NOMO-1 treated with dmso at 0.1 percent for 144 hours (cell line): ENCODE measurements at regions not wholly inside any gene's neighbourhood (a gene's known extent, or its start where the extent isn't known, plus 50 kb on each side); places are given as distances from the start of the nearest gene placed in this dataset.
"Not testable (repeated sequence)": the region's sequence is repeated elsewhere in the genome, so short reads cannot be mapped to it uniquely, and the experiment has no call there.

Experiments used
- DNase-seq: peaks from one replicate; lab custom pipeline; 2025; ENCODE audit not compliant: unreplicated experiment; lab: John Stamatoyannopoulos, UW

GRCh38 chr2:187986390-187987105 is 305.1 kb upstream of the GULP1 start:
- DNase-seq: no peak

- no peak for DNase-seq
These were observed 303.3 kb upstream of the GULP1 start for GRCh38 chr2:187988348-187988747.

GRCh38 chr2:187989925-187990623 is 301.6 kb upstream of the GULP1 start:
- no peak for DNase-seq

- no peak for DNase-seq
These were observed 300.3 kb upstream of the GULP1 start for GRCh38 chr2:187991389-187991788.

- no peak for DNase-seq
These were observed 297.0 kb upstream of the GULP1 start for GRCh38 chr2:187994464-187995331.

GRCh38 chr2:187995556-187995955 is 296.1 kb upstream of the GULP1 start:
- no peak for DNase-seq

GRCh38 chr2:187996630-187997029 is 295.0 kb upstream of the GULP1 start:
- DNase-seq: no peak

- no peak for DNase-seq
These were observed 291.5 kb upstream of the GULP1 start for GRCh38 chr2:188000189-188000588.

GRCh38 chr2:188003800-188004199 is 287.9 kb upstream of the GULP1 start:
- DNase-seq: no peak

GRCh38 chr2:188013767-188014166 is 277.9 kb upstream of the GULP1 start:
- no peak for DNase-seq

- no peak for DNase-seq
These were observed 274.8 kb upstream of the GULP1 start for GRCh38 chr2:188016917-188017316.

- DNase-seq: no peak
These were observed 269.3 kb upstream of the GULP1 start for GRCh38 chr2:188022389-188022788.

GRCh38 chr2:188023035-188023434 is 268.6 kb upstream of the GULP1 start:
- no peak for DNase-seq

- no peak for DNase-seq
These were observed 266.9 kb upstream of the GULP1 start for GRCh38 chr2:188024811-188025210.

GRCh38 chr2:188028739-188029138 is 262.9 kb upstream of the GULP1 start:
- DNase-seq: no peak

- no peak for DNase-seq
These were observed 259.4 kb upstream of the GULP1 start for GRCh38 chr2:188032306-188032705.

GRCh38 chr2:188032786-188033185 is 258.9 kb upstream of the GULP1 start:
- DNase-seq: no peak

GRCh38 chr2:188033240-188033639 is 258.4 kb upstream of the GULP1 start:
- not testable (repeated sequence) for DNase-seq

GRCh38 chr2:188034102-188034501 is 257.6 kb upstream of the GULP1 start:
- DNase-seq: not testable (repeated sequence)

- not testable (repeated sequence) for DNase-seq
These were observed 256.3 kb upstream of the GULP1 start for GRCh38 chr2:188035377-188035776.

GRCh38 chr2:188036786-188037185 is 254.9 kb upstream of the GULP1 start:
- not testable (repeated sequence) for DNase-seq

- no peak for DNase-seq
These were observed 252.4 kb upstream of the GULP1 start for GRCh38 chr2:188039307-188039706.
